ENCODE measurements at regions not wholly inside any gene's neighbourhood (a gene's known extent, or its start where the extent isn't known, plus 50 kb on each side); places are given as distances from the start of the nearest gene placed in this dataset.

DNA sequence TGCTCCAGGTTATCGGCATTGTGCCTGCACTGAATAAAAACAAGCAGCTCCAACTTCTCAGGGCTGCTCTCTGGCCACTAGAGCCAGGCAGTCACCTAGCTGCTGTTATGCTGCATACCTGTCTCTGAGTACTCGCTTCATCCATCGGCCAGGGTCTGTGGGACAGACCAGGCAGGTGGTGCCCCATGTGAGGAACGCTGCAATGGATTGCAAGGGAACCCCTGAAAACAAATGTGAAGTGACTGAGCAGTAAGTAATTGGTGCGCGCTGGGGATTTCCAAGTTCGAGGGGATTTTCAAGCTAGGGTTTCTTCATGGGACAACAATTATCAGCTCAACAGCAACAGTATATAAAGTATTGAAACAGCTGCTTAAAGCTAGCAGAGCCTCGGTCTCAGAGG is 965.3 kb downstream of the AACS start:
- Histone ChIP-seq H3K4me3 (replicated peaks in 1 of 3; ENCODE audit: insufficient read depth in 1 of 3, low read depth in 1 of 3, low read length in 3 of 3) (no peak overlapping the region), H3K9me3 (replicated peaks; ENCODE audit: control insufficient read depth, insufficient read depth, low read length) (no peaks in the 10 kb centered on the region), H3K27me3 (ENCODE audit: control insufficient read depth in 2 of 2, insufficient read depth in 2 of 2, low read length in 2 of 2) (no peaks in the 10 kb centered on the region), H3K4me2 (ENCODE audit: insufficient read depth, low read length) (no peak overlapping the region), H3K27ac (ENCODE audit: insufficient read depth, low read depth, low read length) (no peak overlapping the region), H3K9me1 (replicated peaks; ENCODE audit: control insufficient read depth, extremely low read depth, insufficient read depth, low read length) (no peaks in the 10 kb centered on the region), H3K4me1 (ENCODE audit: control insufficient read depth, extremely low read depth, insufficient read depth, low read length) (no peaks in the 10 kb centered on the region), H3K9ac (replicated peaks; ENCODE audit: extremely low read depth, insufficient read depth, low read length) (no peak overlapping the region), H4K20me1 (replicated peaks; ENCODE audit: control insufficient read depth, extremely low read depth, insufficient read depth, low read length) (no peaks in the 10 kb centered on the region), H3K79me2 (ENCODE audit: control insufficient read depth, insufficient read depth, low read length) (no peaks in the 10 kb centered on the region), H3K36me3 (ENCODE audit: control insufficient read depth in 2 of 2, extremely low read depth in 1 of 2, insufficient read depth in 2 of 2, low read length in 2 of 2) (no peaks in the 10 kb centered on the region), H2AFZ (ENCODE audit: low read depth, low read length) (no peak overlapping the region)
- dilution Hi-C loops (cut with MboI; ENCODE audit: extremely low pct_ligation_motif_present, low sequenced_read_pairs) (no loop called here), intact Hi-C loops (cut with micrococcal nuclease) (no loop called here)
- TF ChIP-seq FOS (IDR thresholded peaks at IDR 0.05; ENCODE audit: borderline replicate concordance, insufficient read depth, low read length) = no peak
- TF ChIP-seq POLR2AphosphoS5 (IDR thresholded peaks at IDR 0.05; ENCODE audit: insufficient read depth, low read depth, low read length) = no peak
- TF ChIP-seq, protein P1, sequence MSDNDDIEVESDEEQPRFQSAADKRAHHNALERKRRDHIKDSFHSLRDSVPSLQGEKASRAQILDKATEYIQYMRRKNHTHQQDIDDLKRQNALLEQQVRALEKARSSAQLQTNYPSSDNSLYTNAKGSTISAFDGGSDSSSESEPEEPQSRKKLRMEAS (IDR thresholded peaks at IDR 0.05; ENCODE audit: insufficient read depth, insufficient read length) = no peak
- TF ChIP-seq, protein P2, sequence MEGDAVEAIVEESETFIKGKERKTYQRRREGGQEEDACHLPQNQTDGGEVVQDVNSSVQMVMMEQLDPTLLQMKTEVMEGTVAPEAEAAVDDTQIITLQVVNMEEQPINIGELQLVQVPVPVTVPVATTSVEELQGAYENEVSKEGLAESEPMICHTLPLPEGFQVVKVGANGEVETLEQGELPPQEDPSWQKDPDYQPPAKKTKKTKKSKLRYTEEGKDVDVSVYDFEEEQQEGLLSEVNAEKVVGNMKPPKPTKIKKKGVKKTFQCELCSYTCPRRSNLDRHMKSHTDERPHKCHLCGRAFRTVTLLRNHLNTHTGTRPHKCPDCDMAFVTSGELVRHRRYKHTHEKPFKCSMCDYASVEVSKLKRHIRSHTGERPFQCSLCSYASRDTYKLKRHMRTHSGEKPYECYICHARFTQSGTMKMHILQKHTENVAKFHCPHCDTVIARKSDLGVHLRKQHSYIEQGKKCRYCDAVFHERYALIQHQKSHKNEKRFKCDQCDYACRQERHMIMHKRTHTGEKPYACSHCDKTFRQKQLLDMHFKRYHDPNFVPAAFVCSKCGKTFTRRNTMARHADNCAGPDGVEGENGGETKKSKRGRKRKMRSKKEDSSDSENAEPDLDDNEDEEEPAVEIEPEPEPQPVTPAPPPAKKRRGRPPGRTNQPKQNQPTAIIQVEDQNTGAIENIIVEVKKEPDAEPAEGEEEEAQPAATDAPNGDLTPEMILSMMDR (IDR thresholded peaks at IDR 0.05; ENCODE audit: extremely low read depth in 1 of 2, insufficient read depth in 1 of 2, low read depth in 1 of 2, low read length in 2 of 2) = no peak
- TF ChIP-seq EZH2 (IDR thresholded peaks at IDR 0.05; ENCODE audit: borderline replicate concordance, low read depth, low read length, severe bottlenecking) = no peak
- TF ChIP-seq JUN (IDR thresholded peaks at IDR 0.05; ENCODE audit: borderline replicate concordance, insufficient read depth, insufficient read length, low read depth) = no peak
- TF ChIP-seq MYC (IDR thresholded peaks at IDR 0.05; ENCODE audit: low read depth, low read length) = no peak
- no peak for TF ChIP-seq POLR2A (IDR thresholded peaks at IDR 0.05; ENCODE audit: low read depth, low read length)
- no peak for TF ChIP-seq GATA2 (IDR thresholded peaks at IDR 0.05; ENCODE audit: insufficient read depth, insufficient read length, low read depth, low read length)
- CTCF ChIA-PET = no interaction called here
- DNase-seq (ENCODE audit: low read depth, low spot score) = no peak
- POLR2A ChIA-PET = no interaction called here
- FAIRE-seq = no peak
- BruUV-seq (replicated peaks) = no TSS peak

Measured in endothelial cell of umbilical vein (primary cell).